Neuronal stem cell (in vitro differentiated cells): ENCODE measurements at regions not wholly inside any gene's neighbourhood (a gene's known extent, or its start where the extent isn't known, plus 50 kb on each side); places are given as distances from the start of the nearest gene placed in this dataset.

Experiments
- DNase-seq: peaks from one replicate; pipeline ENCODE4 v3.0.0-alpha.2; 2013; ENCODE audit warnings: low spot score
- H2AFZ ChIP-seq: one replicate; pipeline ENCODE4 v1.6.1; 2013; ENCODE audit warnings: mild to moderate bottlenecking, low read length, inconsistent platforms
- H2AK5ac ChIP-seq: 2 replicates; pipeline ENCODE4 v1.6.1; 2013; ENCODE audit warnings: low read depth, mild to moderate bottlenecking, inconsistent platforms, low read length, moderate library complexity, mixed read lengths
- H2BK120ac ChIP-seq: 2 replicates; pipeline ENCODE4 v1.6.1; 2013; ENCODE audit warnings: low read depth, mild to moderate bottlenecking, inconsistent platforms, low read length, moderate library complexity, mixed read lengths
- H2BK12ac ChIP-seq: one replicate; pipeline ENCODE4 v1.6.1; 2013; ENCODE audit warnings: low read length, inconsistent platforms
- H2BK15ac ChIP-seq: 2 replicates; pipeline ENCODE4 v1.6.1; 2013; ENCODE audit warnings: mild to moderate bottlenecking, low read length, inconsistent platforms, mixed read lengths
- H2BK5ac ChIP-seq: one replicate; pipeline ENCODE4 v1.6.1; 2013; ENCODE audit warnings: inconsistent platforms, mild to moderate bottlenecking, low read length, moderate library complexity
- H3K14ac ChIP-seq: one replicate; pipeline ENCODE4 v1.6.1; 2013; ENCODE audit warnings: low read length, inconsistent platforms
- H3K18ac ChIP-seq: 2 replicates; pipeline ENCODE4 v1.6.1; 2013; ENCODE audit warnings: low read length, inconsistent platforms
- H3K23ac ChIP-seq: 2 replicates; pipeline ENCODE4 v1.6.1; 2013; ENCODE audit warnings: low read depth, mild to moderate bottlenecking, mixed read lengths, low read length, inconsistent platforms; ENCODE audit not compliant: poor library complexity
- H3K27ac ChIP-seq: replicated peaks from 3 replicates; pipeline ENCODE4 v1.5.1; 2013; ENCODE audit warnings: low read length, inconsistent platforms
- H3K27me3 ChIP-seq, 3 experiments: 2 replicates each; pipeline ENCODE4 v1.6.1; 2013; ENCODE audit warnings: low read length in 3 of 3, mild to moderate bottlenecking in 2 of 3, inconsistent platforms in 1 of 3, low read depth in 1 of 3, mixed read lengths in 1 of 3, moderate library complexity in 1 of 3; ENCODE audit not compliant: control insufficient read depth in 3 of 3, insufficient read depth in 3 of 3
- H3K36me3 ChIP-seq, 2 donors: replicated peaks in 1 of 2; 2 replicates each; pipeline ENCODE4 v1.6.1; 2013; ENCODE audit warnings: low read length in 2 of 2; ENCODE audit not compliant: control insufficient read depth in 2 of 2, insufficient read depth in 2 of 2
- H3K4ac ChIP-seq: 2 replicates; pipeline ENCODE4 v1.6.1; 2013; ENCODE audit warnings: inconsistent platforms, mild to moderate bottlenecking, low read length, moderate library complexity
- H3K4me1 ChIP-seq, 2 donors: 1 replicate in 1 of 2; 2 replicates in 1 of 2; pipeline ENCODE4 v1.6.1; 2013; ENCODE audit warnings: low read length in 2 of 2, low read depth in 1 of 2; ENCODE audit not compliant: control insufficient read depth in 2 of 2, insufficient read depth in 1 of 2
- H3K4me2 ChIP-seq: one replicate; pipeline ENCODE4 v1.6.1; 2013; ENCODE audit warnings: mild to moderate bottlenecking, low read length, inconsistent platforms; ENCODE audit not compliant: insufficient read depth, poor library complexity, severe bottlenecking
- H3K4me3 ChIP-seq, 2 donors: 2 replicates each; pipeline ENCODE4 v1.5.1; 2013; ENCODE audit warnings: low read length in 2 of 2, mild to moderate bottlenecking in 2 of 2, inconsistent platforms in 1 of 2, moderate library complexity in 1 of 2
- H3K79me1 ChIP-seq: one replicate; pipeline ENCODE4 v1.6.1; 2013; ENCODE audit warnings: low read depth, mild to moderate bottlenecking, inconsistent platforms, low read length, moderate library complexity
- H3K9ac ChIP-seq: one replicate; pipeline ENCODE4 v1.6.1; 2013; ENCODE audit warnings: mild to moderate bottlenecking, low read depth, low read length, inconsistent platforms; ENCODE audit not compliant: poor library complexity
- H3K9me3 ChIP-seq, 2 donors: replicated peaks in 1 of 2; 2 replicates each; pipeline versions ENCODE3 to v1.6.1; 2013; ENCODE audit warnings: low read length in 2 of 2, mild to moderate bottlenecking in 2 of 2, inconsistent platforms in 1 of 2, low read depth in 1 of 2, mixed read lengths in 1 of 2, moderate library complexity in 1 of 2; ENCODE audit not compliant: control insufficient read depth in 2 of 2, insufficient read depth in 1 of 2
- H4K8ac ChIP-seq: one replicate; pipeline ENCODE4 v1.6.1; 2013; ENCODE audit warnings: low read depth, mild to moderate bottlenecking, inconsistent platforms, low read length, moderate library complexity
- H4K91ac ChIP-seq: one replicate; pipeline ENCODE4 v1.6.1; 2013; ENCODE audit warnings: low read length, low read depth, mild to moderate bottlenecking, inconsistent platforms; ENCODE audit not compliant: poor library complexity
- WGBS, 2 donors: extraction: QIAGEN DNeasy Blood & Tissue Kit; methylation state at CpG; one replicate each; pipeline ENCODE4 v1.1.7; 2013; ENCODE audit warnings: missing lambda C conversion rate in 2 of 2, mixed read lengths in 1 of 2; ENCODE audit not compliant: insufficient read length in 2 of 2, insufficient replicate concordance in 1 of 2; ENCODE audit errors: extremely low coverage in 2 of 2; 5-methylcytosine and 5-hydroxymethylcytosine counted together

- Histone ChIP-seq H4K91ac (no peak overlapping the region), H2AFZ (no peak overlapping the region), H2AK5ac (no peak overlapping the region), H4K8ac (no peak overlapping the region), H2BK12ac (no peak overlapping the region), H3K9me3 (no peaks in the 10 kb centered on the region), H3K9ac (no peak overlapping the region), H3K27me3 (no peaks in the 10 kb centered on the region), H2BK5ac (no peak overlapping the region), H3K4me2 (no peak overlapping the region), H3K23ac (no peak overlapping the region), H3K36me3 (no peaks in the 10 kb centered on the region), H3K4ac (no peak overlapping the region), H3K14ac (no peak overlapping the region), H3K79me1 (no peaks in the 10 kb centered on the region), H2BK120ac (no peak overlapping the region), H3K18ac (no peak overlapping the region), H3K4me1 (no peaks in the 10 kb centered on the region), H2BK15ac (no peak overlapping the region), H3K27ac (no peak overlapping the region), H3K4me3 (no peak overlapping the region)
- no peak for DNase-seq
- no CpG with 5 or more reads among the region's 3 CpGs for WGBS, 2 donors
These were observed 1013.5 kb downstream of the KCNT2 start for GRCh38 chr1:195594773-195595172.

DNA sequence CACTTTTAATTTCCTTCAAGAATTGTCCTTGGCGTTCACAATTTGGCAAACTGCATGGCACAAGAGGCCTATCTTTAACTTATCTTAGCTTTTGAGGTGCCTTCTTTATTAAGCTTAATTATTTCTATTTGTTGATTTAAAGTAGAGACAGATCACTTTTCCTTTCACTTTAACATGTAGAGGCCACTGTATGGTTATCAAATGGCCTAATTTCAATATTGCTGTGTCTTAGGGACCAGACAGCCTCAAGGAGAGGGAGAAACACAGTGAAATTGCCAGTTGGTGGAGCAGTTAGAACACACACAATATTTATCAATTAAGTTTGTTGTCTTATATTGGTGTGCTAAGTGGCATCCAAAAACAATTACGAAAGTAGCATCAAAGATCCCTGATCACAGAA lies 1013.9 kb downstream of the KCNT2 start:
- Histone ChIP-seq H3K4ac (no peak overlapping the region), H2BK120ac (no peak overlapping the region), H2BK15ac (no peak overlapping the region), H3K4me1 (no peaks in the 10 kb centered on the region), H2BK12ac (no peak overlapping the region), H2AFZ (no peak overlapping the region), H3K4me3 (no peak overlapping the region), H3K14ac (no peak overlapping the region), H4K91ac (no peak overlapping the region), H3K4me2 (no peak overlapping the region), H2BK5ac (no peak overlapping the region), H3K27me3 (no peaks in the 10 kb centered on the region), H3K36me3 (no peaks in the 10 kb centered on the region), H3K9ac (no peak overlapping the region), H2AK5ac (no peak overlapping the region), H3K9me3 (no peaks in the 10 kb centered on the region), H3K18ac (no peak overlapping the region), H3K79me1 (no peaks in the 10 kb centered on the region), H3K27ac (no peak overlapping the region), H4K8ac (no peak overlapping the region), H3K23ac (no peak overlapping the region)
- DNase-seq, result no peak
- WGBS, 2 donors, result no CpG with 5 or more reads among the region's 2 CpGs

- no peak overlapping the region for H3K4me2 ChIP-seq
- H3K23ac ChIP-seq, result no peak overlapping the region
- H4K8ac ChIP-seq, result no peak overlapping the region
- H2BK120ac ChIP-seq, result no peak overlapping the region
- no peaks in the 10 kb centered on the region for H3K27me3 ChIP-seq
- H3K9ac ChIP-seq, result no peak overlapping the region
- no peak overlapping the region for H3K14ac ChIP-seq
- H3K18ac ChIP-seq, result no peak overlapping the region
- no peaks in the 10 kb centered on the region for H3K79me1 ChIP-seq
- H2AFZ ChIP-seq, result no peak overlapping the region
- no peak for DNase-seq
- no peak overlapping the region for H2BK15ac ChIP-seq
- H2AK5ac ChIP-seq, result no peak overlapping the region
- no peaks in the 10 kb centered on the region for H3K9me3 ChIP-seq
- H3K36me3 ChIP-seq, result no peaks in the 10 kb centered on the region
- no peak overlapping the region for H4K91ac ChIP-seq
- no peak overlapping the region for H2BK12ac ChIP-seq
- H3K4me3 ChIP-seq, result no peak overlapping the region
- H2BK5ac ChIP-seq, result no peak overlapping the region
- H3K4me1 ChIP-seq, result no peaks in the 10 kb centered on the region
- no CpG with 5 or more reads among the region's 3 CpGs for WGBS, 2 donors
- H3K27ac ChIP-seq, result no peak overlapping the region
- H3K4ac ChIP-seq, result no peak overlapping the region
These were observed 1016.1 kb downstream of the KCNT2 start for GRCh38 chr1:195591917-195592672.

DNA sequence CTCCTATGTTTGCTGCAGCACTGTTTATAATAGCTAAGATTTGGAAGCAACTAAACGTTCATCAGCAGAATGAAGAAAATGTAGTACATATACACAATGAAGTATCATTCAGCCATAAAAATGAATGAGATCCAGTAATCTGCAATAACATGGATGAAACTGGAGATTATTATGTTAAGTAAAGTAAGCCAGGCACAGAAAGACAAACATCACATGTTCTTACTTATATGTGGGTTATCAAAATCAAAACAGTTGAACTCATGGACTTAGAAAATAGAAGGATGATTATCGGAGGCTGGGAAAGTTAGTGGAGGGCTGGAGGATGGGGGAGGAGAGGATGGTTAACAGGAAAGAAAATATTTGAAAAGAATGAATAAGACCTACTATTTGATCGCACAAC lies 1017.6 kb downstream of the KCNT2 start:
- Histone ChIP-seq H3K23ac (no peak overlapping the region), H2AFZ (no peak overlapping the region), H2BK12ac (no peak overlapping the region), H4K8ac (no peak overlapping the region), H3K4me1 (no peaks in the 10 kb centered on the region), H3K36me3 (no peaks in the 10 kb centered on the region), H2BK5ac (no peak overlapping the region), H3K18ac (no peak overlapping the region), H3K79me1 (no peaks in the 10 kb centered on the region), H3K27me3 (no peaks in the 10 kb centered on the region), H4K91ac (no peak overlapping the region), H3K4me2 (no peak overlapping the region), H2BK15ac (no peak overlapping the region), H3K27ac (no peak overlapping the region), H2BK120ac (no peak overlapping the region), H3K9me3 (no peaks in the 10 kb centered on the region), H3K4ac (no peak overlapping the region), H3K14ac (no peak overlapping the region), H3K4me3 (no peak overlapping the region), H3K9ac (no peak overlapping the region), H2AK5ac (no peak overlapping the region)
- DNase-seq, result no peak
- WGBS, 2 donors, result no CpG with 5 or more reads among the region's 3 CpGs
